SIG-M5 treated with dmso at 0.1 percent for 504 hours (cell line): ENCODE measurements at regions not wholly inside any gene's neighbourhood (a gene's known extent, or its start where the extent isn't known, plus 50 kb on each side); places are given as distances from the start of the nearest gene placed in this dataset.

Experiments
- DNase-seq: peaks from one replicate; lab custom pipeline; 2025; ENCODE audit not compliant: unreplicated experiment; lab: John Stamatoyannopoulos, UW

DNA sequence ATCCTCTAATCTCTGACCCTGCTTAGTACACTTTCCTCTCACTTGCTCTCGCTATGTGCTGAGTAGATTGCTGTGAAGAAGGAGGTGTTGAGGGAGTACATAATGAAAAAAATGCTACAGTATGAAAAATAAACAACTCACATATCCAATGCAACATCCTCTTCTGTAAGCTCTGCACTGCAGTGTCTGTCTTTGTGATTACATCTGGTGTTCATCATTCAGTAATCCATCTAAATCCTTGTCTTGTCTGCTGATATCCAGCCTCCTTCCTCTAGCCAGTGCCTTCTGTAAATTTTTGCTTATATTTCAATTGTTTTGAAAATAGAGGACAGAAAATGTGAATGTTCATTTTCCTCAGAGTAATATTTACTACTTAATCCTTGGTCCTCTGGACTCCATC lies 57.4 kb upstream of the CDH12 start:
- no peak for DNase-seq

DNA sequence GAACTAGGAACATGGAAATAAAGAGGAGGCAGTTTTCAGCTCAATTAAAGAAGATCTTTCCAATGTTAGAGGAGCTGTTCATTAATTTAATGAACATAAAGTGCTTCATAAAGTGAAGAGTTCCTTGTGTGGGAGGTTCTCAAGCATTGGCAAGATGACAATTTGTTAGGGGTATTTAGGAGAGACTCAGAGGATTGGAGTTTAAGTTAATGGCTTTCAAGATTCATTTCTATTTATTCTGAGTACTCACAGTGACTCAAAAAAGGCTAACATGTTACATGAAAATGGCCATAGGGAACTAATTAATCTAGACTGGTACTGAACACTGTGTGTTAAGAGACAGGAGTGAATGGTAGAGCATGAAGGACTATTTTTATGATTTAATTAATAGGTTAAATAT lies 55.4 kb upstream of the CDH12 start:
- no peak for DNase-seq

DNA sequence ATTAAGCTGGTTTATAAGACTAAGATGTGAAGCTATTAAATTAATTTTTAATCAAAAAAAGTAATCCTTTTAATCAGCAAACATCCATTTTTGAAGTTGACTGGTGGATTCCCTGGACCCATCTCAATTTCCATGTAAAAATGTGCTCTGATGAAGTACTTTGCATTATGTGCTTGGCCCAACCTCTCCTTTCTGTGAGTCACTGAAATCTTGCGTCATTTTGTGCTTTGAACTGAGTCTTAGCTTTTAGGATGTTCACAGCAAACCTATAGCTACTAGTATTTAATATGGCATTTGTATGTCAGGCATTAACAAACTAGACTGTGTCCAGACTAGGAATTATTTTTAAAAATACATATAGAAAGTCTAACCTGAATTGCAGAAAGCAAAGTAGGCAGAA lies 55.0 kb upstream of the CDH12 start:
- DNase-seq = peak; percentile 62
